ENCODE measurements at regions not wholly inside any gene's neighbourhood (a gene's known extent, or its start where the extent isn't known, plus 50 kb on each side); places are given as distances from the start of the nearest gene placed in this dataset.

DNA sequence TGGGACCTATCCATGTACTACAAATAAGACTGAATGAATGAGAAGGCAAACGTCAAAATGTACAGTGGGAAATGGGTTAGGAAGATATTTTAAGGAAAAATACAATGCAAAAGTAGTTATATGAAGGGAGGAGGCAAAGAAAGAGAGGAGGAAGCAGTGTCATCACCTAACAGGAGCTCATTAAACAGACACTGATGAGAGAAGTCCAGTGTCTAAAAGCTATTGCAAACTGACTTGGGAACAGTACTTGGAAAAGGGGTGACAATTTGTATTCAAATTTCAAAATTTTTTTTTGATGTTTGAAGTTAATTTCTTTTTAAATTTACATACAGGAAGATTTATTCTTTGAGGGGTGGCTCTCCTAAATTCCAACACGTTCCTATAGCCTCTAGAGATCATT is 143.5 kb upstream of the NOX3 start:
- DNase-seq (ENCODE audit: low read depth in 2 of 2): no peak

DNA sequence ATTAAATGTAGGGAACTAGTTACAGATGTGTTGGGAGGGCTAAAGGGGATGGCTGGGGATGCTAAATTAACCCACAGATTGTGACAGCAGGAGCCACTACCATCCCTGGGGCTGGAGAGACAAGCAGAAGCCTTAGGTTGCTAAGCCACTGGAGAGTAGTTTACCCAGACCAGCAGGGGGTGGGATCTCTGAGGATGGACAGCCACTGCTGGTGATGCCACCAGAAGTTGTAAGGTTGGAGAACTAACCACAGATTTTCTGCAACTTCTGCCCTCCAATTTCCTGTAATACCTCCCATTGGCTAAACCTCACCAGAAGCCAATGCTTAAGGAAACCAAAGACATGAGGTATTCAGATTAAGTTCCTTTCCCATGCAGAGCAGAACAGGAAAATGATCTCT is 139.6 kb upstream of the NOX3 start:
- no peak for DNase-seq (ENCODE audit: low read depth in 2 of 2)

DNA sequence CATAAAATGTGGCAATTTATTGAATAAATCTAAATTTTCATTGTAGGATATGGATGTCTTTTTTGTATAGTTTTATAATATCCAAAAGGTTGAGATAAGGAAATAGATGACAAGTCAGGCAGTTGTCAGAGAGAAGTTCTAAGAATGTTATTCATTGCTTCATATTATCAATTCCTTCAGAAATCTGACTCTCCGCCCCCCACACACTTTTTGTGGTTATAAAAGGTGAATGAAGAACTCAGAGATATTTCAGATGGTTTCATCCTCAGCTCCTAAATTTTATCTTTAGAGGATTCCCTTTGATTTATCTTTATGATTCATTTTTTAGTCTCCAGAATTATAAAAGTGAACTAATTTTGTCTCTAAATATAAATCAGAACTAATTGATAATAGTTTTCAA is 136.1 kb upstream of the NOX3 start:
- no peak for DNase-seq (ENCODE audit: low read depth in 2 of 2)

DNA sequence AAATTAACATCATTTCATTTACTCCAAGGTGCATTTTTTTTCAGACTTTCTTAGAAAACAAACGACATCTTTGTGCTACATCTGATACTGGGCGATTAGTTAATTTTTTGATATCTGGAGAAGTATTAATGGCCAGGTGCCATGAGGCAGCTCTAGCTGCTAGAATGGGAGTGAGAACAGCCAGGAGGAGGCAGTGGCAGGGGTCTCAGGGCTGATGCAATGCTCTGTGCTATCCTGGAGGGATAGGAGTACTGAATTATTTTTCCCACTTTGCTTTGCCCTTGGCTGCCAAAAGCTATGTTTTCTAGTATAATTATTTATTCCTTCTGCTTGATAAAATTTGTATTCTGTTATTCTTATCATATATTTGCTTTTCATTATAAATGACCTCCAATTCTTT is 133.6 kb upstream of the NOX3 start:
- no peak for DNase-seq (ENCODE audit: low read depth in 2 of 2)

DNA sequence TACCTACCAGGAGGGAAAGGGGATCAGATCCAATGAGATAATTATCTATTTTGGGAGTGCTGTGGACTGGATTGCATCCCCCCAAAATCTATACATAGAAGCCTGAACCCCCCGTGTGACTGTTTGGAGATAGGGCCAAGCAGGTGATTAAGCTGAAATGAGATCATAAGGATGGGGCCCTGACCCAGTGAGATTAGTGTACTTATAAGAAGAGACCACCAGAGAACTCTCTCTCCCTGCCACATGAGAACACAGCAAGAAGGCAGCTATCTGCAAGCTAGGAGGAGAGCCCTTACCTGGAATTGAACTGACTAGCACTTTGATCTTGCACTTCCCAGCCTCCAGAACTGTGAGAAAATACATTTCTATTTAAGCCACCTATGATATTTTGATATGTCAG is 132.2 kb upstream of the NOX3 start:
- DNase-seq (ENCODE audit: low read depth in 2 of 2): no peak

DNA sequence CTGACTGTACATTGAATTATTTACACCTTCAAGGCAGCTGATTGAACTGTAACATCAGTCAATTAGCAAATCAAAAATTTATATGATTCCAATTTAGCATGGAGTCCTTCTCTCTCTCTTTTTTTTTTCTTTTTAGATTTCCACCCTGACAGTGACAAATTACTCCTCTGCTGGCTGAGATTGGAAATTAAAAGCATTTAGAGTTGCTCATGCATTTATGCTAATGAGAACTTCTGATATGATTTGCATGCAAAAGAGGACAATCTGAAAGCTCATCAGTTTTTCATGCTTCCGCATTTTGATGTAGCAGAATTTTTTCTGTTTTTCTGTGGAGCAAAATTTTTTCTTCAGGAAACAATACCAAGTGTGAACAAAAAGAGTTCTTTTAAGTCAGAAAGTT is 130.5 kb upstream of the NOX3 start:
- DNase-seq (ENCODE audit: low read depth in 2 of 2): no peak

DNA sequence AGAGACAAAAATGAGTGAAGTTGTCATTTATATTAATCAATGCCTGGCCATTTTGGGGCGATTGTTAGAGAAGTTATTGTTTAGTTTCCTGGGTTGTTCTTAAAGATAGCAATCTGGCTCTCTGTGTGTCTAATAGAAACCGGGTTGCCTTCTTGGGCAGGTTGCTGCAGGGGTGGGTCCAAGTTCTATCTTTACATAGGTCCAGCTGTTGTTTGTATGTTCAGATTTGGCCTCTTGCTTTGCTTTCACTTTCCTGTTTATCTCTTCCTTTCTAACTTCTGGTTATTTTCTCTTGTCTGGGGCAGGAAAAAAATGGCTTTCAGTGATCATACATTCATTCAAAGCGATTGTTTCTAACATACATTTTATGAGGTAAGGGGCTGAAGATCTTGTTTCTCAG is 128.4 kb upstream of the NOX3 start:
- DNase-seq (ENCODE audit: low read depth in 2 of 2): no peak

DNA sequence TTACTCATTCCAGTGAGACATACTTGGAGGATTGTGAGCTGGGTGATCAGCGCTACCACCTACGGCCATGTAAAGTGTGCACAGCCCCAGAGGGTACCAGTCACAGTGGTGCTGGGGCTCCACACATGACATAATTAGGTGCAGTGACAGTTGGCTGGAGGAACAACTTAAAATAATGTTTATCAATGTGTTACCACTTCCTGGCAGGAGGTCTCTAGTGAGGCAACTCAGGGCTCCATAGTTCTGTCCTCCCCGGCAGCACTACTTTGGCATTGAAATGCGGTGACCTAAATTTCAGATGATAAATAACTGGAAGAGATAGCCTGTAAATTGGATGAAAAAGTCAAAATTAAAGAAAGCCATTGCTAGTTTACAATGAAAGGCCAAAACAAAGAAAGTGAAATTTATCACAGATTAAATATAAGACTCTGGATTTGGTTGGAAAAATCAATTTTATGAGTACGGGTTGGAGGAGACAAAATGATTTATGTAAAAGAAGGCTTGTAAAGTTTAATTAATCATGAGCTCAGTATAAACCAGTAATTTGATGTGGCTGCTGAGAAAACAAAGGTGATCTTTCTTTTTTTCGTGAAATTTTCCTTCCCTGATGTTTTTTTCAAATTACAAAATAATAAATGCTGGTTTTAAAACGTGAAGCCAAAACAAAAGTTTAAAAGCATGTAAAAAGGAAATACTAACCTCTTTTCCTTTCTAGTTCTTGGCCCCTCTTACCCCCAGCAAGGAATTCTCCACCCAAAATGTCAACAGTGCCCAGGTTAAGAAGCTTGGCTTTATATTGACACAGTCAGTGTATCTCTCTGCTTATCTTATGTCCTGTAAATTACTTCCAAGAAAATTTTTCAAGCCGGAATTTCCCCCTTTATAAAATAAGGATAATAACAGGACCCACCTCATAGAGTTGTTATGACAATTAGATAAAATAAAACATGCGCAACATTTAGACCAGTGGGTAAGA is 126.7 kb upstream of the NOX3 start:
- no peak for DNase-seq (ENCODE audit: low read depth in 2 of 2)

DNA sequence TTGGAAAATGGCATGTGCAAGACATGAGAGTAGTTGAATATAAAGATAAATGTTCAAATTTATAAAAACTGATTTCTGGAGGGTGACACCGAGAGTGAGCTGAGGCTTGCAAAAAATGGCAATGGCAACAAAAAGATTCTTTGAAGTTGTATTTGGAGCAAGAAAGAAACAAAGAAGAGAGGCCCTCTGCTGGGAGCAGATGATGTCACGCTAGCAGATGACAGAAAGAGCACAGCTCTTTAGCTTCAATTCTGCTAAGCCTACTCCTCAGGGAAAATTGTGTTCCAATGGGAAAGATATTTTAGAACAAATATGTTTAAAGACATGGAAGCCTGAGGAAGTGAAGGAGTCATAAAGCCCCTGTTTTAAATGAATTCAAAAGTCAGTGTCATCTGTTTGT is 125.3 kb upstream of the NOX3 start:
- DNase-seq (ENCODE audit: low read depth in 2 of 2): no peak

DNA sequence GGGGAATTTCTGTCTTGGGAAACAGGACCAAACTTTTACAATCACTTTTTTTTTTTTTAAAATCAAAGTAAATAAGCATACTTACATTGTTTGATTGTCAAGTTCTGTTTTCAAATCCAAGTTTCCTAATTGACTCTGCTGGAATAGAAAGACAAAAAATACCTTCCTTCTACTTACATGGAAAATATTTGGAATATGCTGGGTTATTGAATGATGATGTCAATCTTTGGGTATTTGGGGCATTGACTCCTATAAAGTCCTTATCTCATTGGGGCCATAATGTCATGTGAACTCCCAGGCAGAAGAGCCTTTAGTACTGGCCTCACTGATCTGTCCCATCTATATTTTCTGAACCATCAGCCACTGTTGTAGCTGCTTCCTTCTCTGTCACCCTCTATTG is 122.6 kb upstream of the NOX3 start:
- no peak for DNase-seq (ENCODE audit: low read depth in 2 of 2)

DNA sequence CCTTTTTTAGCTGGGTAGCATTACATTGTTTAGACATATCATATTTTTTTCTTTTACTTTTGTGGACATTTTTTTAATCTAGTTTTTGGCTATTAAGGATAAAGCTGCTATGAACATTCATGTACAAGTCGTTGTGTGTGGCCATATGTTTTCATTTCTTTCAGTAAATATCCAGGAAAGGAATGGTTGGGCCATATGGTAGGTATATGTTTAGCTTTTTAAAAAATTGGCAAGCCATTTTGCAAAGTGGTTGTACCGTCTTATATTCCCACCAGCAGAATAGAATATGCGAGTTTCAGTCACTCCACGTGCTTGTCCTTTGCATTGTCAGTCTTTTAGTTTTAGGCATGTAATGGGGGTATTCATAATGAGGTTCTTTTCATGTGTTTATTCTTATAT is 106.3 kb upstream of the NOX3 start:
- DNase-seq (ENCODE audit: low read depth in 2 of 2): no peak

DNA sequence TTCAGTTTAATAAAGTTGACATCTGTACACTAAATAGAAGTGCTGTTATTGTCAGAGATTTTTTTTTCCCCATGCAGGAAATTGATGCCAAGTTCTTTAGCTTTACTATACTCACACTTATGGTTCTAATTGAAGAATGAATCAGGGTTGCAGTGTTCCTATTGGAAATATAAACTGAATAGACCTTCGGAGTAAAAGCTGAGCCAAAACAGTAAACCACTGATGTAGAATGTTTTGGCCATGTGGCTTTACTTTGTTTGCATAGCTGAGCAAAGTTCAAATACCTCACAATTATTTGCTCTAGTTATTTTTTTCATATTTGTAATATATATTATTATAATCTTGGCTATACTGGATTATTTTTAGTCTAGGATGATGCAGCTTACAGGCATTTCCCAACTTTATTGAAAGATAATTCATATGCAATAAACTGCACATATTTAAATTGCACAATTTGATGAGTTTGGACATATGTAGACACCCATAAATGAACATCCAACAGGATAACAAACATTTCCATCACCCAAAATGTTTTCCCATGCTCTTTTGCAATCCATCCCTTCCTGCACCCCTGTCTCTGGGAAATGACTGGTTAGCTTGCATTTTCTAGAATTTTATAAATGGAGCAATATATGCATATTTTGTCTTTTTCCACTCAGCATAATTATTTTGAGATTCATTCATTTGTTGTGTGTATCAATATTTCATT is 105.8 kb upstream of the NOX3 start:
- peak; percentile 65 to 72 for DNase-seq (ENCODE audit: low read depth in 2 of 2)

DNA sequence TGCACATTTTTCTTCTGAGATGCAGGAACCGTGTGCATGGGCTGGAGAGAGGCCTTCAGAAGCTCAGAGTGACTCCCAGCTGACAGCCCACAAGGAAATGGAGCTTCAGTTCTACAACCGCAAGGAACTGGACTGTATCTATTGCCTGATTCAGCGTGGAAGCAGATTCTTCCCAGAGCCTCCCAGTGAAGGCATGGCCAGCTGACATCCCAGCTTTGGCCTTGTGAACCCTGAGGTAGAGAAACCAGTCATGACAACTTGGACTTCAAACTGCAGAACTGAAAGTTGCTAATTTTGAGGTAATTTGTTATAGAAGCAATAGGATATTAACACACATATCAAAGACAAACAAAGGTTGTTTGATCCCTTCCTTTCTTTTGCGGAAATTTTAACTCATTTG is 94.3 kb upstream of the NOX3 start:
- DNase-seq (ENCODE audit: low read depth in 2 of 2): no peak

DNA sequence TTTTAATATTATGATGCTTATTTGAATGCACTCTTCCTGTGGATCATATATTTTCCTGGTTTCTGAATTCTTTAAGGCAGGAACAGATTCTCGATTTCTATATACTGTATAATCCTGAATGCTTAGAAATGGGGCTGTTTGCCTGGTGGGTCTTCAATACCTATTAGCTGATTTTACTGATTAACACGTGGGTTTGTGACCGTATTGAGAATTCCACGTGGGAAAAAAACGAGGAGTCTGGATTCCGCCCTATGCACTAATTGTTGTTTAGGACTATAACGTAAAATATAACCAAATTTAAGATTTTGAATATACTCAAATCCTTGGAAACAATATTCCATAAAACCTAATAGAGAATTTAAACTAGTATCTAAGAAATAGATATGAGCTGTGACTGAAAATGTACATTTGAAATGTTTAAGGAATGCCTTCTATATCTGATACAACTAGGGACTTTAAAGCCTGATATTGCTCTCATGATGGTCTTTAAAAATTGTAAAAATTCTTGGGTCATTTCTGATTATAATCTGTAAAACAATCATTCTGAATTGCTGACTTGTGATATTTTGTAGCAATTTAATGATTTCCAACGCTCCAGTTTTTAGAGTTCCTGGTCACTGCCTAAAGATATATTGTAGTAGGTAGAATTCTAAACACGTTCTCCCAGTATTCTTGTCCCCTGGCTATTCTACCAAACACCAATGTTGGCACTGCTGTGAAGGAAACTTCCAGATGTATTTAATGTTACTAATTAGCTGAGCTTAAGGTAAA is 93.6 kb upstream of the NOX3 start:
- DNase-seq (ENCODE audit: low read depth in 2 of 2): no peak

DNA sequence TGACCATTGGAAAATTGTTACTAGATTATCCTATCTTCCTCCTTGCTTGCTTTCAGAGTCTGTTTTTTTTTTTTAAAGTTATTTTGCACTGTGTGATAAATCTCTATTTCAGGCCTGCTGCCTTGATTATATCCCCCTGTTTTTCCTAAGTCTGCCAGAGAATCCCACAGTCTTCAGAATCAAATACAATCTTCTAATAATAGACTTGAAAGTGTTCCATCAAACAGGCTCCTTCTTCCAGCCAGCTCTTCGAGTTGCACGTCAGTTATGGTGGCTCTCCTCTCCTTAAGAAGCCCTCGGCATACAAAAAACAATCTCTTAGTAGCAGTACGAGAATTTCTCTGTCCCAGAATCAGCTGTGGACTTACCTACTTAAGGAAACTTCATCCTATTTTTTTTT is 92.9 kb upstream of the NOX3 start:
- no peak for DNase-seq (ENCODE audit: low read depth in 2 of 2)

DNA sequence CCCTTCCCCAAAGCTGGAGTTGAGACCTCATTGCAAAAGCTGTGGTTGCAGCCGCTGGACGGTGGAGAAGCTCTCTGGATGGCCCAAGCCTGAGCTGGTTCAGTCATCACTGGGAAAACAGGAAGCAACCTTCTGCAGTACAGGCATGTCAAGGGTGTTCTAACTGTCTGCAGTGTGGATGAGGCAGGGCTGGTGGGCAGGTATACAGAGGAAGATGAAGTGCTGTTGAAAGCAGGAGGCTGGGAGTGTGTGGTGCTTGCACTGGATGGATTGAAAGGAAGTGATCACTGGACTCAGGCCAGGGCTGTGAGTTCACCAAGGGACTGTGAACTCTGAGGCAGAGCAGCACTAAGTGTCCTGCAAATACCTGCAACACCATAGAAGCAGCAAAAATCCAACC is 89.0 kb upstream of the NOX3 start:
- no peak for DNase-seq (ENCODE audit: low read depth in 2 of 2)

DNA sequence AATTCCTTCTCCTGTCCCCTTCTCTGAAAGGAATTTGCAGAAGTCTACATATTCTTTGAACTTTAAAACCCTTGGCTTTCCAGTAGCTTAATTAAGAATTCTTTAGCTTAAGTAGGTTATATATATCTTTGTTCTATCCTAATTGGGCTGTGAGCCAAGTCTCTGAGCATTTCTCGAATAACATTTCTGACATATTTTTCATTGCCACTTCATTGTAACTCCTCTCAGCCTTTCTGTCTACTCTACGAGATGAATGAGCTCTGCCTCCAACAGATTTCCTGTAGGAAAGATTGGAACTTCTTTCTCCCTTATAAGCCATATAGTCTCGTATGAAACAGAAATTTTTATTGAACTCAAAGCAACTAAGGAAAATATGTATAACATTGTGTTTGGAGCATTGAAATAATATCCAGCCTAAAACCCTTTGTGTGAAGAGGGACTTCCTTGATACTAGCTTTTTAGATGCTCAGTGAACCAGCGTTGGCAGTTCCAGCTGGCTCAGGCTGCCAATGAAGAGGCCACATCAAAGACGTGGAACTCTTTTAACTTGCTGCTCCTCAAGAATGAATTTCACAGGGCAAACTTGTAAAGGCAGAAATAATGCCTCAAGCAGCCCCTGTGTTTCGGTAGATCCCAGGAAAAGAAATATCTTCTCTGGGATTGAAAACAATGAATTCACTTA is 87.7 kb upstream of the NOX3 start:
- DNase-seq (ENCODE audit: low read depth in 2 of 2): no peak

DNA sequence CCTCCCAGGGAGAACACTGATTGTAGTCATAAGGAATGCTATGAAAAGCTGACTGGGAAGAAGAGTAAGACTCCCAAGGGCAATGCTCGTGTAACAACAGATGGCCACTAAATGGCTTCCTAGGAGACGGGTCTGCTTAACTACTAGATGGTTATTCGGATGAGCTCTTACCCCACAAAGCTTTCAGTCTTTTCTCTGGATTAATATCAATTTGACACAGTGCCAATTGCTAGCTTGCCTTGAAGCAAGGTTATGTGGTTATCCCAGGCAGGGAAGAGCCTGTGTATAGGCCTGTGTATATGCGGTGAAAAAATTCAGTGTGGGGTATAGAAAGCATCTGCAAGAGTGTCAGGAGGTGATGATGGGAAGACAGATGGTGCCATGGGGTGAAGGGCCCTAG is 86.4 kb upstream of the NOX3 start:
- DNase-seq (ENCODE audit: low read depth in 2 of 2): no peak

DNA sequence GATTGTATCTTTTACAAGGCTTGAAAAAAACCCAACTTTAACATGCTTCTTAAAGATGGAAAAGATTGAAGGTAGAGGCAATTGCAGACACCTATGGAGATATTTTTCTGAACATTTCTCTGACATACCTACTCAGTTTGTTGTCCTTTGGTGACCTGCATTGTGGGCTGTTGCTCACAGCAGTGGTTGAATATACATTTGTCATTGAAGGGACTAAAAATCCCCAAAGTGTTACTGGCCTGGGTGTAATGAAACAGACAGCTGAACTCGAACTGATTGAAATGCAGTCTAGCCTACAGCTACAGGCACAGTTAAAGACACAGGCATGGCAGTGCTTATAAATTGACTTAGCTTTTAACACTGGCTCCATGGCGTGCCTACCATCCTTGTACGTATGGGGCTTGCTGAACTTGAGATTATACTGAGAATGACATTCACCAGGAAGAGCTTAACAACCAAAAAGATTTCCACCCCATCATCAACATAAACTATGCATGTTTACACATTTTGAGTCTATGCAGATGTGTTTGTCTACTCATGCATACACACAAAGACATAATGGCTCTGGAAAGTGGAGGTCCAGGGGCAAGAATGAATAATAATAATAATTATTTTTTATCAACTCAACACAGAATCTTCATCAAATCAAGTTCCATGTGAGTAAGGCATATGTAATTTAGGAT is 83.2 kb upstream of the NOX3 start:
- no peak for DNase-seq (ENCODE audit: low read depth in 2 of 2)

DNA sequence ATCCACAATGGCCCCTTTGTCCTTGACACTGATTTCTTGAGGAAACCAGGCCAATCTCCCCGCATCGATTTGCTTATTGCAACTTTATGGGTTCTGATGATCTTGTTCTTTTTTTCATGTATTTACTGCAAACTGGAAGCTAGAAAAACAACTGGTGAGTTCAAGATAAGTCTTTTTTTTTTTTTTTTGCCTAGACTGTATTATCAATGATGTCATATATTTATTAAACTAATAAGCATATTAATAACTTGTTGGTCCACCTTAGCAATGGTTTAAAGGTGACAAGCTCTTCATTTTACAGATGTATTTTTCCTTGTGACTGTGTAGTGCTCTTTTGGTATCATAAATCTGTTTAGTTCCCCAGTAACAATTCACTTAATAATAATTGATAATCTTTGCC is 79.0 kb upstream of the NOX3 start:
- DNase-seq (ENCODE audit: low read depth in 2 of 2): no peak

DNA sequence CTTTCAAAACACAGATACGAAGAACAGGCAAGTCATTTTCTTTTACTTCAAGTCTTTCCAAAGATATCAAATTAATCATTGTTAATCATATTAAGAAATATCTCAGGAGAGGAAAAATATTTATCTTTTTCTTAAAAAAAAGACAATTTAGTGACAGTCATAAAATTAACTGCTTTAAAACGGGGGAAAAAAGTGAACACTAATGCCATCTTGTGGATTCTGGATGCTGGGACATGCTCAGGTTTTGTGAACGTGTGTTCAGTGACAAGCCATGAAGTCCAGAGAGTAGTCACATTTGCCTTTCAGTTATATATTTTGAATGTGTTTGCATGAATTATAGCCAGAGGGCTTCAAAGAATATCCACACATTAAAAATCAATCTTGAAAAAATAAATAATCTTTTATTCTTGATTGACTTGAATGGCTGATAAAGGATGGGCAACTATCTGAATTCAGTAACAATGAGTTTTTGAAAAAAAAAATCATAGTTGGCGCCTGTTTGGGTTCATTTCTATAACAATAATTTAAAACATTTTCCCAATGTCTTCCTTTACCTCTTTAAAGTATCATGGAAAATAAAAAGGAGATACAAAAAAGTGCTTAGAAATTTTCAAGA is 74.7 kb upstream of the NOX3 start:
- no peak for DNase-seq (ENCODE audit: low read depth in 2 of 2)

Measured in fibroblast of skin of left biceps (primary cell).